GM12872 (cell line): ENCODE measurements at regions not wholly inside any gene's neighbourhood (a gene's known extent, or its start where the extent isn't known, plus 50 kb on each side); places are given as distances from the start of the nearest gene placed in this dataset.

Experiments used
- CTCF ChIP-seq: IDR thresholded peaks from 3 replicates; pipeline ENCODE4 v1.5.1; 2011; ENCODE audit warnings: low read depth, mild to moderate bottlenecking, low read length, moderate library complexity; ENCODE audit not compliant: insufficient read depth

- no peak for TF ChIP-seq CTCF
These were observed 132.9 kb downstream of the FAM204A start for GRCh38 chr10:118209215-118209614.

GRCh38 chr10:118207470-118208007, 134.6 kb downstream of the FAM204A start:
- no peak for TF ChIP-seq CTCF

- TF ChIP-seq CTCF = no peak
These were observed 137.7 kb downstream of the FAM204A start for GRCh38 chr10:118204292-118204943.

- TF ChIP-seq CTCF = no peak
These were observed 138.7 kb downstream of the FAM204A start for GRCh38 chr10:118203461-118203860.

- no peak for TF ChIP-seq CTCF
These were observed 146.4 kb downstream of the FAM204A start for GRCh38 chr10:118195729-118196128.

GRCh38 chr10:118193642-118194041, 146.9 kb upstream of the RAB11FIP2 start:
- no peak for TF ChIP-seq CTCF

GRCh38 chr10:118181021-118181420, 134.3 kb upstream of the RAB11FIP2 start:
- no peak for TF ChIP-seq CTCF
